HCT116 (cell line): ENCODE measurements at regions not wholly inside any gene's neighbourhood (a gene's known extent, or its start where the extent isn't known, plus 50 kb on each side); places are given as distances from the start of the nearest gene placed in this dataset.

Experiments used
- ATAC-seq: fragments of 200-7000 bp; cut with Tn5 transposase; 2 replicates; pipeline ENCODE4 v1.9.1; 2020; ENCODE audit warnings: mild to moderate bottlenecking, moderate library complexity
- BruUV-seq: library from RNA; stranded (reverse); fragments of 400-500 nt; replicated peaks from 2 replicates; lab custom pipeline; 2021; lab: Mats Ljungman, UMichigan
- CTCF ChIA-PET: fragments of 300-600 bp; sonication (Branson Sonifier 250); formaldehyde crosslinking; loops from one replicate; lab custom pipeline; 2021; ENCODE audit warnings: antibody characterized with exemption; lab: Charles Lee
- POLR2A ChIA-PET: fragments of 300-600, 350-600 bp; sonication (Branson Sonifier 250); formaldehyde crosslinking; loops from one replicate; lab custom pipeline; 2021; ENCODE audit warnings: antibody characterized with exemption; lab: Charles Lee
- RAD21 ChIA-PET, 2 experiments: fragments of 300-600 bp; sonication (Branson Sonifier 250); formaldehyde crosslinking; loops; one replicate each; lab custom pipeline; 2023; ENCODE audit warnings: low total read pairs in 2 of 2; ENCODE audit not compliant: uncharacterized antibody in 2 of 2, unreplicated experiment in 2 of 2, low non-redundant PET in 1 of 2; lab: Charles Lee
- DNase-seq: peaks from one replicate; pipeline ENCODE4 v3.0.0-alpha.2; 2010; ENCODE audit warnings: low read depth, low spot score
- H2AFZ ChIP-seq: fragments of 200-600 bp; shearing (Covaris generic), sonication (generic); 2 replicates; pipeline ENCODE4 v1.6.1; 2017; ENCODE audit warnings: low read depth, mixed run types, mixed read lengths, antibody characterized with exemption, low read length; ENCODE audit not compliant: poor library complexity, severe bottlenecking
- H3K27ac ChIP-seq: 2 replicates; pipeline ENCODE4 v1.5.1; 2012; ENCODE audit warnings: low read depth, low read length
- H3K27me3 ChIP-seq: fragments of 200-600 bp; sonication (generic); 2 replicates; pipeline ENCODE4 v1.6.1; 2016; ENCODE audit warnings: mixed run types, low read length, mixed read lengths; ENCODE audit not compliant: insufficient read depth
- H3K36me3 ChIP-seq, 2 experiments: fragments of 200-500 bp in 1 of 2; fragments of 200-600 bp in 1 of 2; sonication (Bioruptor generic) in 1 of 2; sonication (generic) in 1 of 2; 2 replicates each; pipeline versions ENCODE4 v1.5.1 to v1.6.1; 2014 to 2016; ENCODE audit warnings: low read length in 2 of 2, inconsistent platforms in 1 of 2, mixed read lengths in 1 of 2, mixed run types in 1 of 2; ENCODE audit not compliant: insufficient read depth in 2 of 2, control insufficient read depth in 1 of 2
- H3K4me1 ChIP-seq, 2 experiments: fragments of 200-600 bp in 1 of 2; sonication (generic) in 1 of 2; 2 replicates each; pipeline versions ENCODE4 v1.5.1 to v1.6.1; 2012 to 2017; ENCODE audit warnings: low read length in 2 of 2, inconsistent platforms in 1 of 2, mild to moderate bottlenecking in 1 of 2, mixed read lengths in 1 of 2, mixed run types in 1 of 2, moderate library complexity in 1 of 2; ENCODE audit not compliant: insufficient read depth in 2 of 2, control insufficient read depth in 1 of 2
- H3K4me2 ChIP-seq: fragments of 200-600 bp; sonication (generic); 2 replicates; pipeline ENCODE4 v1.6.1; 2017; ENCODE audit warnings: mixed run types, low read length, mixed read lengths
- H3K4me3 ChIP-seq, 2 experiments: fragments of 200-600 bp in 1 of 2; sonication (generic) in 1 of 2; replicated peaks in 1 of 2; 2 replicates each; pipeline ENCODE4 v1.5.1; 2011 to 2016; ENCODE audit warnings: low read length in 2 of 2, control low read depth in 1 of 2, low read depth in 1 of 2, mild to moderate bottlenecking in 1 of 2, mixed read lengths in 1 of 2, mixed run types in 1 of 2
- H3K79me2 ChIP-seq: fragments of 200-600 bp; sonication (generic); 2 replicates; pipeline ENCODE4 v1.6.1; 2017; ENCODE audit warnings: mild to moderate bottlenecking, mixed run types, low read length, moderate library complexity, mixed read lengths; ENCODE audit not compliant: insufficient read depth
- H3K9ac ChIP-seq: fragments of 200-600 bp; sonication (generic); 2 replicates; pipeline ENCODE4 v1.6.1; 2016; ENCODE audit warnings: low read length, mixed read lengths
- H3K9me2 ChIP-seq: fragments of 200-600 bp; sonication (generic), shearing (Covaris generic); 2 replicates; pipeline ENCODE4 v1.6.1; 2017; ENCODE audit warnings: mixed run types, mild to moderate bottlenecking, moderate library complexity; ENCODE audit not compliant: insufficient read depth
- H3K9me3 ChIP-seq, 2 experiments: fragments of 200-500 bp in 1 of 2; fragments of 200-600 bp in 1 of 2; sonication (Bioruptor generic) in 1 of 2; sonication (generic) in 1 of 2; 2 replicates each; pipeline ENCODE4 v1.6.1; 2014 to 2017; ENCODE audit warnings: low read length in 2 of 2, mixed read lengths in 2 of 2, inconsistent platforms in 1 of 2, low read depth in 1 of 2, mild to moderate bottlenecking in 1 of 2, mixed run types in 1 of 2, moderate library complexity in 1 of 2; ENCODE audit not compliant: control insufficient read depth in 1 of 2, insufficient read depth in 1 of 2
- H4K20me1 ChIP-seq: fragments of 200-600 bp; sonication (generic), shearing (Covaris generic); 2 replicates; pipeline ENCODE4 v1.6.1; 2017; ENCODE audit warnings: mixed run types, mild to moderate bottlenecking, moderate library complexity; ENCODE audit not compliant: insufficient read depth
- CEBPB ChIP-seq: IDR thresholded peaks from 2 replicates; pipeline ENCODE4 v1.6.1; 2012; ENCODE audit warnings: low read depth
- CTCF ChIP-seq, 3 experiments: fragments of 200-600 bp in 1 of 3; sonication (generic) in 1 of 3; IDR thresholded peaks in 2 of 3; conservative IDR thresholded peaks in 1 of 3; 2 replicates each; pipeline ENCODE4 v1.5.1; 2012 to 2017; ENCODE audit warnings: low read depth in 2 of 3, low read length in 2 of 3, antibody characterized with exemption in 1 of 3, borderline replicate concordance in 1 of 3, control low read depth in 1 of 3, mild to moderate bottlenecking in 1 of 3, mixed read lengths in 1 of 3, mixed run types in 1 of 3, moderate library complexity in 1 of 3; ENCODE audit not compliant: insufficient read depth in 1 of 3
- EGR1 ChIP-seq: IDR thresholded peaks from 2 replicates; pipeline ENCODE4 v1.6.1; 2012; ENCODE audit warnings: low read depth
- ELF1 ChIP-seq: IDR thresholded peaks from 2 replicates; pipeline ENCODE4 v1.6.1; 2012; ENCODE audit warnings: low read depth, borderline replicate concordance
- EZH2 ChIP-seq: fragments of 200-600 bp; sonication (generic); IDR thresholded peaks from 2 replicates; pipeline ENCODE4 v1.6.1; 2017; ENCODE audit warnings: antibody characterized with exemption, mixed run types
- EZH2phosphoT487 ChIP-seq: fragments of 200-600 bp; IDR thresholded peaks from 2 replicates; pipeline ENCODE4 v1.6.1; 2018; ENCODE audit warnings: antibody characterized with exemption, borderline replicate concordance
- FOSL1 ChIP-seq: IDR thresholded peaks from 2 replicates; pipeline ENCODE4 v1.6.1; 2012; ENCODE audit warnings: low read depth
- MAX ChIP-seq: IDR thresholded peaks from 2 replicates; pipeline ENCODE4 v1.6.1; 2012
- RAD21 ChIP-seq: IDR thresholded peaks from 2 replicates; pipeline ENCODE4 v1.6.1; 2012; ENCODE audit warnings: low read depth, mild to moderate bottlenecking
- REST ChIP-seq: IDR thresholded peaks from 2 replicates; pipeline ENCODE4 v1.6.1; 2012; ENCODE audit warnings: low read depth
- SIN3A ChIP-seq: IDR thresholded peaks from 2 replicates; pipeline ENCODE4 v1.6.1; 2012; ENCODE audit warnings: low read depth
- TCF7L2 ChIP-seq: IDR thresholded peaks from 2 replicates; pipeline ENCODE4 v1.7.0; 2011; ENCODE audit warnings: borderline replicate concordance, inconsistent platforms; ENCODE audit not compliant: insufficient read depth, insufficient read length; ENCODE audit errors: extremely low read depth
- ZFX ChIP-seq: fragments of 450-650 bp; IDR thresholded peaks from 2 replicates; pipeline ENCODE4 v1.6.1; 2017
- intact Hi-C: fragments of 100-400 bp; cut with micrococcal nuclease; formaldehyde crosslinking; loops from 2 replicates; pipeline ENCODE4 v1.10.0; 2022

- ChIA-PET CTCF (no interaction called here), RAD21 (no interaction called here), POLR2A (no interaction called here)
- DNase-seq (no peak), ATAC-seq (no peak)
- Histone ChIP-seq H3K4me1 (no peaks in the 10 kb centered on the region), H3K4me3 (no peak overlapping the region), H3K9me3 (no peaks in the 10 kb centered on the region), H3K27me3 (no peaks in the 10 kb centered on the region; the same call in 1 of the 2 replicates), H3K79me2 (no peaks in the 10 kb centered on the region), H3K27ac (no peak overlapping the region), H3K9me2 (no peaks in the 10 kb centered on the region), H2AFZ (no peak overlapping the region), H3K36me3 (no peaks in the 10 kb centered on the region), H4K20me1 (no peaks in the 10 kb centered on the region), H3K9ac (no peak overlapping the region), H3K4me2 (no peak overlapping the region)
- intact Hi-C loops, result no loop called here
- no peak for TF ChIP-seq CEBPB
- TF ChIP-seq ZFX, result no peak
- TF ChIP-seq ELF1, result no peak
- no peak for TF ChIP-seq TCF7L2
- TF ChIP-seq FOSL1, result no peak
- no peak for TF ChIP-seq SIN3A
- TF ChIP-seq RAD21, result no peak
- no peak for TF ChIP-seq EZH2phosphoT487
- no peak for TF ChIP-seq EGR1
- no peak for TF ChIP-seq MAX
- no peak for TF ChIP-seq CTCF (IDR thresholded peaks at IDR 0.05 in 2 of 3, conservative IDR thresholded peaks at IDR 0.05 in 1 of 3; ENCODE audit: borderline replicate concordance in 1 of 3, insufficient read depth in 1 of 3, low read depth in 2 of 3, low read length in 2 of 3)
- TF ChIP-seq REST, result no peak
- no peak for TF ChIP-seq EZH2
- BruUV-seq, result no TSS peak
Measured at GRCh38 chr1:71269818-71270217, 189.0 kb upstream of the ZRANB2 start.
